Activated T-cell treated with anti-CD3 and anti-CD28 coated beads for 4 hours (primary cell): ENCODE measurements at regions not wholly inside any gene's neighbourhood (a gene's known extent, or its start where the extent isn't known, plus 50 kb on each side); places are given as distances from the start of the nearest gene placed in this dataset.
"Not testable (repeated sequence)": the region's sequence is repeated elsewhere in the genome, so short reads cannot be mapped to it uniquely, and the experiment has no call there.

ENCODE experiments used
- DNase-seq: peaks from one replicate; pipeline ENCODE4 v3.0.0-alpha.2; 2020

DNA sequence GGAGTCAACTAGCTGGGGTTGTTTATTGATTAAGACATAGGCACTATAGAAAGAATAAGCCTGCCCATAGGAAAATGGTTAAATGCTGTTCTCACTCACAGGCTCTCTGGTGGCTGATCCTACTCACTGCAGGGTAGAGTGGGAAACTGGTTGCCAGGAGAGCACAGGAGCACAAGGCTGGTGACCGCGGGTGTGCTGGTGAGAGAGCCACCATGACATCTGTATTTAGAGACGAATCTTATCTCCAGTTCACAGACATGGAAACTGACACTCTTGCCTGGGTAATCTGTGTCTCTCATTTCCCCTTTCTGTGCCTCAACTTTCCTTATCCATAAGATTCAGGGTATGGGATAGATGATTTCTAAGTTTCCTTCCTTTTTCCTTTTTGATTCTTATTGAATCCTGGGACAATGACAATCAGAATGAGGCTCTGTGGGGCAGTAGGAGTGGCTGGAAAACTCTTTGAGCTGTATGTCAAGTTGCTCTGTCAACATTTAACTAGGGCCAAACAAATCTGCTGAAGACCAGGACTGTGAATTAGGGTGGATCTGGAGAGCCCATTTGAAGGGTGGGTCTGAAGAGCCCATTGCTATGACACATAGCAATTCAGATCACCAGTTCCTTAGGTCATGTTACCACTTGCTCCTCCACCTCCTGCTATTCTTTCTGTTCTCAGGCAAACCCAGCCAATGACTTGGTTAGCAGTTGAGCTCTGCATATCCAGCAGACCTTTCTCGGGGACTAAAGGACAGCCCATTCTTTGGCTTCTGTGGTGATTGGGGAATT lies 286.1 kb upstream of the TBL1XR1 start:
- no peak for DNase-seq

DNA sequence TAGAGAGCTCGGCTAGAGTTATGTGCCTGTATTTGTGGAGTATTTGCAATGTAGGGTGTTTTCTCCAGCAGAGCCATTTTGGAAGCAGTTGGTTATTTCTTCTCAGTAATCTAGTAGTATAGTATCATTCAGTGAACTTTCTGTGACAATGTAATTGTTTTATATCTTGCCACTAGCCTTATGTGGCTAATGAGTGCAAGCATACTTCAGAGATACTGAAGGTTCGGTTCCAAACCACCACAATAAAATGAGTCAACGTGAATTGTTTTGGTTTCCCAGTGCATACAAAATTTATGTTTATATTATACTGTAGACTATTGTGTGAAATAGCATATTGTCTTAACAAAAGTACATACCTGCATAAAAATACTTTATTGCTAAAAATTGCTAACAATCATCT lies 286.9 kb upstream of the TBL1XR1 start:
- DNase-seq, result no peak

DNA sequence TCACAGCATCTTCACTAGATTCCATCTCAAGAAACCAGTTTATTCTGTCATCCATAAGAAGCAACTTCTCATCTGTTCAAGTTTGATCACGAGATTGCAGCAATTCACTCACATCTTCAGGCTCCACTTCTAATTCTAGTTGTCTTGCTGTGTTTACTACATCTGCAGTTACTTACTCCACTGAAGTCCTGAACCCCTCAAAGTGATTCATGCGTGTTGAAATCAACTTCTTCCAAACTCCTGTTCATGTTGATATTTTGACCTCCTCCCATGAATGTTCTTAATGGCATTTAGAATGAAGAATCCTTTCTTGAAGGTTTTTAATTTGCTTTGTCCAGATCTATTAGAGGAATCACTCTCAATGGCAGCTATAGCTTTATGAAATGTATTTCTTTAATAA lies 287.6 kb upstream of the TBL1XR1 start:
- DNase-seq, result no peak

GRCh38 chr3:177487635-177488186 lies 290.4 kb upstream of the TBL1XR1 start:
- no peak for DNase-seq

DNA sequence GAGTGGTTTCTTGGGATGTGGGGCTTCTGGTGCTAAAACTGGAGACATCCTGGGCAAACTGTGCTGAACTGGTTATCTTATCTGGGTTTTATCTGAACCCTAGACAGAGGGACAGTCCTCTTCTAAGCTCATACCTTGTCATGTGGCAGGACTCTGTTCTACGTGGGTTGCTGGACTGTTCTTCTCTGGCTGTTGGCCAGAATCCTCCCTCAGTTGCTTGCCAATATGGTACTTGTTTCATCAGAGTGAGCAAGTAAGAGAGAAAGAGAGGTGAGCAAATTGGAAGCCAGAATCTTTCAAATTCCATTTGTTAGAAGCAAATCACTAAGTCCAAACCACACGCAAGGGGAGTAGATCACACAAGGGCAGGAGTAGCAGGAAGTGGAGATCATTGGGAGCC lies 291.5 kb upstream of the TBL1XR1 start:
- DNase-seq, result no peak

DNA sequence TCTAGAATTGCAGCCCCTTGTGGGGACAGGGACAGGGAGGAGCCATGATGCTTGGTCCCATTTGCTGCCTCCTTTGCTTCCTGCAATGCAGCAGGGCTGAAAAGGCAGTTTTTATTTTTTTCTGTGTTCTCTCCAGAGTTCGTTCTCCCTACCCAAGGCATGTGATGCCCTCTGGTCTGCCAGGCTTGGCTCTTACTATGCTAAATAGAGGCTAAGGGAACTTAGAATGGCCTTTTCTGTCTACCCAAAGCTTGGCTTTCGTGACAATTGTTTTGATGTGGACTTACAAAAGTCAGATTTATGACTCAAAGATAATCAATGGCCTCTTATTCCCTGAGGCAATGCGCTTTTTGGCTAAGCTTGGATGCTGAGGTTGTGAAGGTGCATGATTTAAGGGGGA lies 293.3 kb upstream of the TBL1XR1 start:
- DNase-seq, result no peak

GRCh38 chr3:177491296-177492032 lies 294.2 kb upstream of the TBL1XR1 start:
- no peak for DNase-seq

GRCh38 chr3:177493091-177493490 lies 295.8 kb upstream of the TBL1XR1 start:
- no peak for DNase-seq

DNA sequence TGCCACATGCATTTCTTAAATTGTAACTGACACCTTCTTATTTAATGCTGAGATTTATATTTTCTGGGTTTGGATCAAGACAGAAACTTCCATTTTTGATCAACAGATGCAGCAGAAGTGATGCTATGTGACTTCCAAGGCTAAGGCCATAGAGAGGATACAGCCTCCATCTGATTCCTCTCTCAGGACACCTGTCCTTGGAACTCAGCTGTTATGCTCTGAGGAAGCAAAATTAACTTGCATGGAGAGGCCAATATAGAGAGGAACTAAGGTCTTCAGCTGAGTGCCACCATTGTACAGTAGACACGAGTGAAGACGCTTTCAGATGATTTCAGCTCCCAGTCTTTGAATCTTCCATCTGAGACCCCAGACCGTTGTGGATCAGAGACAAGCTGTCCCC lies 296.9 kb upstream of the TBL1XR1 start:
- no peak for DNase-seq

GRCh38 chr3:177495566-177495965 lies 298.3 kb upstream of the TBL1XR1 start:
- DNase-seq, result no peak

GRCh38 chr3:177498037-177498857 lies 301.0 kb upstream of the TBL1XR1 start:
- DNase-seq, result no peak

DNA sequence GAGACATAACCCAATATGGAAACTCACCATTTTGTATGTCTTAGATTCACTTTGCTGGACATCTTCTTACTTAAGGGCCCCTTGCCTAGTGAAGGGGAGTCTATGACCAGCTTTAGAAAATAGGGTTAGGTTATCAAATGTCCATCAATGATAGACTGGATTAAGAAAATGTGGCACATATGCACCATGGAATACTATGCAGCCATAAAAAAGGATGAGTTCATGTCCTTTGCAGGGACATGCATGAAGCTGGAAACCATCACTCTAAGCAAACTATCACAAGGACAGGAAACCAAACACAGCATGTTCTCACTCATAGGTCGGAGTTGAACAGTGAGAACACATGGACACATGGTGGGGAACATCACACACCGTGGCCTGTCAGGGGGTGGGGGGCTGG lies 301.8 kb upstream of the TBL1XR1 start:
- DNase-seq, result not testable (repeated sequence)

DNA sequence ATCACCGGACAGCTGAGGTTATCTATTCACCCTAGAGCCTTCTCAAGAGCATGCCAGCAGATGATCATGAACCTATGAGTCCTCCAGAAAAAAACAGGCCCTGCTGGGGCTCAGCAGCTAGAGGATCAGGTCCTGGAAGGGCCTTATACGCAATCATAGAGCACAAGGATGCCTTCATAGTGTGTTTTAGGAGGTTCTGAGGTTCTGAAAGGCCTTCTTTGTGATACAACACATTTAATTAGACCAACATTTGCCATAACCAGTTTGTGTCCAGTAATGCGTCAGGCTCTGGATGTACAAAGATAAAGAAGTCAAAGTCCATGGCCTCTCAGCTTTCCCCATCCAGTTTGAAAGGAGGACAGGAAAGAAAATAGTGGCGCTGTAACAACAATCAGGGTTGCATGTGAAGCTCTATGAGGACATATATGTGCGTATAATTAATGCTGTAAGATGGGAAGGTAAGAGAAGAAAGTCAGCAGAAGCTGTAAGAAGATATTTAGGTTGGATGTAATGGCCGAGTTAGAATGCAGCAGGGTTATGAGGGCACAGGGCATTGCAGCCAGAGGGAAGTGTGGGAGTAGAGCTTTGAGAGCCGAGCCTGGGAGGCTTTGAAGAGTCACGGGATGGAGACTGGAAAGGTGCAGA lies 302.6 kb upstream of the TBL1XR1 start:
- DNase-seq, result no peak

- DNase-seq, result no peak
Measured at GRCh38 chr3:177510693-177511216, 313.5 kb upstream of the TBL1XR1 start.

GRCh38 chr3:177512945-177513814 lies 315.9 kb upstream of the TBL1XR1 start:
- no peak for DNase-seq

- no peak for DNase-seq
Measured at GRCh38 chr3:177513815-177514610, 316.7 kb upstream of the TBL1XR1 start.

DNA sequence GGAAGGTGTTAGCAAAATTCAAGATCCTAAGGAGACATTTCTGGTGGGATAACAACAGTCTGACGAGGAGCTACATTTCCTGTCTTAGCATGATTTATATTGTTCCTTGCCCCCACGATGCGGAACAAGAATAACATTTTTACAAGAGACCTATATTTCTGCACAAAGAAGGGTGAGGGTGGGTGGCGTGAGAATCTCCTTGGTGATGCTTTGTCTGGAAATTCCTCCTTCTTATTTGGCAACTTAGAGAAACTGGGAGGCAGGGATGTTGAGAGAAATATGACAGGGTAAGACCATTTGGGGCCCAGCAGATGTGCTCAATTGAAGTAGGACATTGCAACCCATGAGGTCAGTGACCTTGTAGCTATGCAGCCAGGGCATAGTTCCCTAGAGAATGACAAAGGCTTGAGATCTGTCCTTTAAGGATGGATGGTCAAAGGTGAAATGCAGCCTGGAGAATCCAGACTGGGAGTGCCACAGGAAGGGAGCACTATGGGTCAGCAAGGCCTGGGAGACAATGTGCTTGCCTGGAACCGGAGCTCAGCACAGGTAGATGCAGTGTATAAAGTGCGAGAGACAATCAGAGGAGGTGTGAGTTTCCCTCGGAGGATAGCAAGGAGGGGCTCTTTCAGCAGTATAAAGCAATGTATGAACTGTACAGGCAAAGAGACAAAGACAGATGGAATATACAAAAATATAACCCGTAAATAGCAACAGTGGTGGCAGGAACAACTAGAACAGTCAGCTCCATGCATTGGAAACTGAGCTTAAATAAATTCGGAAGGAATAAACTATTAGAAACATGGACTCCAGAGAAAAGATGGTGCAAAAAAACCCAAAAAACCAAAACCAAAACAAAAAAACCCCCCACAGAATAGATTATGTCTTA lies 317.6 kb upstream of the TBL1XR1 start:
- no peak for DNase-seq

DNA sequence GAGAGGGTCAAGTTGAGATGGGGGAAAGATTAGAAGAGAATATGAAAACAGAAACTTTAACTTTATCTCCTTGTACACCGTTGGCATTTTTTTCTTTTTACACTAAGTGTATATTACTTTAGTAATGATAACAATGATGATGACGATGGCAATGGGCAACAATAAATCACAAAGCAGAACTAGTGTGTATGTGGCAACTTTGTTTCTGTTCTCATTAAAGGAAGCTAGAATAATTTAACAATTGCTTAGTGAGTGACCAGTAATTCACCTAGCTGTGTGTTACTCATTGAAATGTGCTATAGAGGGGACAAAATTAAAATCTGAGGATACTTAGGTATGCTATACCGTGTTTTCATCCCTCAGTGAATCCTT lies 318.5 kb upstream of the TBL1XR1 start:
- DNase-seq, result no peak

- no peak for DNase-seq
Measured at GRCh38 chr3:177516158-177517011, 319.1 kb upstream of the TBL1XR1 start.
